ENCODE measurements at regions not wholly inside any gene's neighbourhood (a gene's known extent, or its start where the extent isn't known, plus 50 kb on each side); places are given as distances from the start of the nearest gene placed in this dataset.

GRCh38 chr13:34627509-34628208, 314.4 kb upstream of the NBEA start:
- ATAC-seq (no peak), DNase-seq (no peak)

DNA sequence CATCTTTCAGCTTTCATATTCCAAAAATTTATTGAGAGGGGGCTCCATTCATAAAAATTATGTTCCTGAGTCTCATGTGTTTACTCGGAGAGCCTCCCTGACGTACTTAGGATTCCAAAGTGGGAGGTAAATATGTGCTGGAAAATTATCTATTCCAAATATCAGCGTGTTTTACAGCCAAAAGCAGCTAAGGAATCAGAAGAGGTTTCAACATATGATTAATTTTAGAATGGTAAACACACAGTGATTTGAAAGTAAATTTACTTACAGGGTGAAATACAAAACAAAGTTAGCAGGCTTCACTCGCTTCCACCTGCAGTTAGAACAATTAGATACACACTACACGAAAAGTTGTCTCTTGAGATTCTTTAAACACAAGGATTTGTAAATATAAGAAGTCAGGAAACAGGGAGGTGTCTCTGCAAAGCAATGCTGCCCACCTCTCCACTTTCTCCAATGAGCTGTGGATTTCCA, 313.8 kb upstream of the NBEA start:
- no peak for ATAC-seq
- DNase-seq, result no peak

- no peak for ATAC-seq
These were observed 307.6 kb upstream of the NBEA start for GRCh38 chr13:34634448-34634847.

DNA sequence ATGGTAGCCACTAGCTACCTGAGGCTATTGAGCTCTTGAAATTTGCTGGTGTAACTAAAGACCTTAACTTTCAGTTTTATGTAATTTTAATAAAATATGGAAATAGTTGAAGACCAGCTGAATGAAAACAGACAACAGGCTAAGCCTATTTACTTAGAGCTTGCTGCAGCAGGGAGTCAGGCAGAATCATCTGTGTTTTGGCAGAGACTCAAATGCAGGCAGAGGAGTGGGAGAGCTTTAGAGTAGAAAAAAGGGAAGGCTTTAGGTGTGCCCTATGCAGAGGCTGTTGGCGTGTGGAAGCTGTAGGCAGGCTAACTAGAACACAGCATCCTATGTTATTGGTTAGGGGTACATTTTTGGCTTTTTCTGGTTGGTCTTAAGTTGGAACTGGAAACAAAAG, 304.9 kb upstream of the NBEA start:
- ATAC-seq (no peak), DNase-seq (no peak)

More at GRCh38 chr13:34634448-34634847, 307.6 kb upstream of the NBEA start:
- DNase-seq, result no peak

DNA sequence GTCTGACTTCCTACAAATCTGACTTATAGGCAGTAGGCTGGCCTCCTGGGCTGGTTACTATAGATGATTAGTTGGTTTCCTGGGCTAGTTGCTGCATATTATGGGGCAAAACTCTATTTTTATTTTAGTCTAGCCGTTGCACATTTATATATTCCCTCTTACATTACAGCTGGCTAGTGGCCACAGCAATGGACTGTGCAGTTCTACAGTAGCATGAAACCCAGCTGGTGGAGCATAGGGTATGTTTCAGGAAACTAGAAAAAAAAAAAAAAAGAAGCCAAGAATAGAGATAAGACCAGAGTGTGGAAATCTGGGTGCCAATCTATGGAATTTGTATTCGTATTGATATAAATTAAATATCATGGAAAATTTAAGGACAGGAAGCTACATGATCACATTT, 304.4 kb upstream of the NBEA start:
- ATAC-seq (no peak), DNase-seq (no peak)

DNA sequence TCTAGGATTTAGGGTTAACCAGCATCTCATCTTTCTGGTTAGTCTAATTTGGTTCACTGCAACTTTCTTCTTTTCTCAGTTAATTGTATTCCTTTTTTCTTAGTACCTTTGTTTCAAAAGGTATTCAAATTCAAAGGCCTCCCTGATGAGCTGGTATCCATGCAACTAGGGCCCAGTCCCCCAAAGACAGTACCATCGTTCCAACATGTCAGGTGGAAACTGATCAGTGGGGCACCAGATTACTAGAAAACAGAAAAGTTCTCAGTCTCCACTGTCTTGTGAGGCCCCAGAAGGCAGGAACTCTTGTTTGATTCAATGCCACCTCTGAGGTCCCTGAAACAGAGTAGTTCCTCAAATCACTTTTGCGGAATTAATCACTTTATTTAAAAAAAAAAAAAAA, 303.2 kb upstream of the NBEA start:
- ATAC-seq (no peak), DNase-seq (no peak)

- ATAC-seq (no peak), DNase-seq (no peak)
These were observed 301.7 kb upstream of the NBEA start for GRCh38 chr13:34640179-34640992.

GRCh38 chr13:34640993-34641330, 301.1 kb upstream of the NBEA start:
- no peak for ATAC-seq
- DNase-seq, result no peak

GRCh38 chr13:34647379-34648150, 294.5 kb upstream of the NBEA start:
- no peak for DNase-seq

GRCh38 chr13:34654203-34654602, 287.9 kb upstream of the NBEA start:
- DNase-seq (no peak), ATAC-seq (no peak)

More at GRCh38 chr13:34647379-34648150, 294.5 kb upstream of the NBEA start:
- ATAC-seq, result no peak

- no peak for DNase-seq
- ATAC-seq, result no peak
These were observed 287.4 kb upstream of the NBEA start for GRCh38 chr13:34654647-34655046.

- DNase-seq (no peak), ATAC-seq (no peak)
These were observed 286.5 kb upstream of the NBEA start for GRCh38 chr13:34655554-34655953.

- DNase-seq (no peak), ATAC-seq (no peak)
These were observed 284.4 kb upstream of the NBEA start for GRCh38 chr13:34657716-34658115.

GRCh38 chr13:34667286-34668218, 274.5 kb upstream of the NBEA start:
- no peak for DNase-seq
- ATAC-seq, result no peak

DNA sequence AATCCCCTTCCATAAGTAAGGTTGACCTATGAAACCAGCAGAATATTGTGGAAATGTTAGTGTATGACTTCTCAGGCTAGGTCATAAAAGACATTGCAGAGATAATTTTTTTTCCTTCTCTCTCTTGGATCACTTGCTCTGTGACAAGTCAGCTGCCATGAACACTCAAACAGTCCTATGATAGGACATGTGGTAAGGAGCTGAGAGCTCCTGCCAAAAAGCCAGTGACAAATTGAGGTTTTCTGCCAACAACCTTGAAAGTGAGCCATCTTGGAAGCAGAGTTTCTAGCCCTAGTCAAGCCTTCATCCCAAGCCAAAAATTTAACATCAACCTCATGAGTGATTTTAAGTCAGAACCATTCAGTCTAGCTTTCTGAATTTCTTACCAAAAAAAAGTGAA, 270.9 kb upstream of the NBEA start:
- no peak for ATAC-seq
- DNase-seq, result no peak

DNA sequence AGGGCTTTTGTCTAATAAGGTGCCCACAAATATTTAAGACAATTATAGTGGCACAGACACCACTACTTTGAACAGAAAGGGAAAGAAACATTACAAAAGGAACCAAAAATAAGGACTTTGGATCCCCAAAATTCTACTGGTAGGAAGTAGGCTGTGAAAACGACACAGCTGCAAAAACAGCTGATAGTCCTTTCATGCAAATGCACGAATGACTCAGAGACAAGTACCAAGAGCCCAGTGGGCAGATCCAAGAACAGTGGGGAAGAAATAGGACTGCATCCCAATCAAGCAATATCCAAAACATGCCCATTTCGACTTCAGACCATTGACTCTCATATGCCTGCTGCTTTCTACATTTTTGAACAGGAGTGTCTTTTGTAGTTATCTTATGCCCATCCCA, 269.4 kb upstream of the NBEA start:
- no peak for DNase-seq
- no peak for ATAC-seq

DNA sequence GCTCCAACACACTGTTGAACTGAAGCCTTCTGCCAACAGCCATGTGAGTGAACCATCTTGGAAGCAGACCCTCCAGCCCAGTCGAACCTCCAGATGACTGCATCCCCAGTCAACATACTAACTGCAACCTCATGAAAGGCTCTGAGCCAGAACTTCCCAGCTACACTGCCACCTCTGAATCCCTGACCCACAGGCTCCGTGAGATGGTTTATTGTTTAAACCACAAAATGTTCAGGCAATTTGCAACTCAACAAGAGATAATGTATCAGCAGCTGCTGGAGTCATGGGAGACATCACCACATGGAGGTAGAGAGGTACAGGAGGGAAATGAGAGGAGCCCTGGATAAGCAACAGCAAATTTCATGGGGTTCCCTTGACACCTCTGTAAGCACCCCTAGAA, 266.4 kb upstream of the NBEA start:
- DNase-seq (no peak), ATAC-seq (no peak)

GRCh38 chr13:34678154-34678553, 263.9 kb upstream of the NBEA start:
- no peak for ATAC-seq
- DNase-seq, result no peak

DNA sequence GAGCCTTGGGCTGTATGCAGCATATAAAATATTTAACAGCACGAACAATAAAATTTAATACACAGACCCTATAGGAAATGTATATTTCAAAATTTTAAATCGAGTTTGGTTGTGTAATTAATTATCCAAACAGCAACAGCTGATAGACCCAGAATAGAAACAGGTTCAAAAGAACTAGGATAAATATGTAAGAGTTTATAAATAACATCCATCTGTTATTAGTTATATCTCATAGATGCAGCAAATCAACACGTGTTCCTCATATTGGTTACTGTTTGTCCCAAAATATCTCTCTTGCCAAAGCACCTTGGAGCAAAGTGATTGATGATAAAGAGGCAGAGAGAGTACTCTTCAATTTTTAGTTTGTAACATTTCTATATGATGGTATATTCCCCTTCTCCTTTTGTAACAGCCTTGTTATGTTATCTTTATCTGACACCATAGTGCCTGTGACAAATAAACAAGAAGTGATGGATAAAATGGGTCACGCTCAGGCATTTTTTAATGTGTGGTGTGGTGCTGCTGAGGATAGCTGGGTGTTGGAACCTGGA, 260.6 kb upstream of the NBEA start:
- DNase-seq, result no peak
- no peak for ATAC-seq

DNA sequence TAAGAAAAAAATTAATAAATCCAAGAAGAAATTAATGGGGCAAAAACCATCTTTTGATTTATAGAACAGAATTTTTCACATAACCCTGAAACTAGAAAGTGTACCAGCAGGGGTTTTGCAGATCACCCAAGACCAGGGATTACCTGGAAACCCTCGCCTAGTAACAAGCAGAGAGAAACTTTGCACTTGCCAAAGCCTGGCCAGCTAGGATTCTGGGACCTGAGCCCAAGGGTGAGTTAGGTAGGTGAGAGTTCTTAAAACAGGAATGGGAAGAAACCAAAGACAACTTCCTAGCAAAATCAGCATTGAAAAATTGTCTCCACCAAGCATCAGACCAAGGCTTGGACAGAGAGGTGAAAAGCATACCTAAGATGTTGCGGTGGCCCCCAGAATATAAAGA, 247.0 kb upstream of the NBEA start:
- no peak for ATAC-seq
- DNase-seq, result no peak

DNA sequence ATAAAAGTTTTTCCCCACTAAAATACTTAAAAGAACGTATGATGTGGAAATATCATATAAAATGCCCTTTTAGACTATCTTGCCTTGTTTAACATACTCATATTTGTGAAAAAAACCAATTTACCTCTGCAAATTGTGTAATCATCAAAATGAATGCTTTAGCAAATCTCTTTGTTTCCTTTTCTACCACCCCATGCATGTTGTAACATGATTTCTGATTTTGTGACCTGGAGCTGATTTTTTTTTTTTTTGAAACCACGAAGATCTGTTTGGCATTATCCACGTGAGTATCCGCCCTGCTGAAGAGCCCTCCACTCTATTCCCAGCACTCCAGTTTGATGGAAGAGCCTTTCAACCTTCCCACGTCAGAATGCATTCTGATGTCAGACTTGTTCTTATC, 245.8 kb upstream of the NBEA start:
- ATAC-seq, result no peak
- no peak for DNase-seq

GRCh38 chr13:34696741-34697140, 245.3 kb upstream of the NBEA start:
- DNase-seq (no peak), ATAC-seq (no peak)
